ENCODE measurements at regions not wholly inside any gene's neighbourhood (a gene's known extent, or its start where the extent isn't known, plus 50 kb on each side); places are given as distances from the start of the nearest gene placed in this dataset.

DNA sequence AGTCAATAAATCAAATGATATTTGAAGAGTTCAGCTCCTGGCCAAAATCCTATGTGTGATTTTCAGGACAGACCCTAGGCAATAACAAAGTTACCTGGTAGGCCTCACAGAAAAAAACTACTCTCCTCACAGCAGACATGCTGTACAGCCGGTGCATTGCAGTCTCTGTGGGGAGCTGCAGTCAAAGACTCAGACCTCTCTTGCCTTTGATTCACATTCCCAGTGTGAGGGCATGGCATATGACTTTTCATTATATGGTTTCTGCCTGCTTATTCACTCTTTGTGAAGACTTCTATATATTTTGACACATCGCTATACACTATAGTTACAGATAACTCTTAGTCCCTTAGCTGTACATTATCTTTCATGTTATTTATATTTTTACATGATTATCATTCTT lies 2684.3 kb upstream of the PCDH20 start:
- no peaks in the 10 kb centered on the region for H3K36me3 ChIP-seq (ENCODE audit: control insufficient read depth in 2 of 2, extremely low read depth in 1 of 2, insufficient read depth in 2 of 2, low read length in 2 of 2)
- no peak for FAIRE-seq
- no peaks in the 10 kb centered on the region for H3K79me2 ChIP-seq (ENCODE audit: control insufficient read depth, insufficient read depth, low read length)
- no peak overlapping the region for H3K4me3 ChIP-seq (replicated peaks in 1 of 3; ENCODE audit: insufficient read depth in 1 of 3, low read depth in 1 of 3, low read length in 3 of 3)
- BruUV-seq (replicated peaks), result no TSS peak
- H3K9ac ChIP-seq (replicated peaks; ENCODE audit: extremely low read depth, insufficient read depth, low read length), result no peak overlapping the region
- no peaks in the 10 kb centered on the region for H3K9me1 ChIP-seq (replicated peaks; ENCODE audit: control insufficient read depth, extremely low read depth, insufficient read depth, low read length)
- ChIA-PET CTCF (no interaction called here), POLR2A (no interaction called here)
- no peaks in the 10 kb centered on the region for H3K9me3 ChIP-seq (replicated peaks; ENCODE audit: control insufficient read depth, insufficient read depth, low read length)
- TF ChIP-seq FOS (IDR thresholded peaks at IDR 0.05; ENCODE audit: borderline replicate concordance, insufficient read depth, low read length), result no peak
- no peak for TF ChIP-seq MYC (IDR thresholded peaks at IDR 0.05; ENCODE audit: low read depth, low read length)
- no peak for TF ChIP-seq CTCF (IDR thresholded peaks at IDR 0.05; ENCODE audit: extremely low read depth in 1 of 2, insufficient read depth in 1 of 2, low read depth in 1 of 2, low read length in 2 of 2)
- TF ChIP-seq JUN (IDR thresholded peaks at IDR 0.05; ENCODE audit: borderline replicate concordance, insufficient read depth, insufficient read length, low read depth), result no peak
- TF ChIP-seq, protein P1, sequence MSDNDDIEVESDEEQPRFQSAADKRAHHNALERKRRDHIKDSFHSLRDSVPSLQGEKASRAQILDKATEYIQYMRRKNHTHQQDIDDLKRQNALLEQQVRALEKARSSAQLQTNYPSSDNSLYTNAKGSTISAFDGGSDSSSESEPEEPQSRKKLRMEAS (IDR thresholded peaks at IDR 0.05; ENCODE audit: insufficient read depth, insufficient read length), result no peak
- no peak for TF ChIP-seq EZH2 (IDR thresholded peaks at IDR 0.05; ENCODE audit: borderline replicate concordance, low read depth, low read length, severe bottlenecking)
- TF ChIP-seq GATA2 (IDR thresholded peaks at IDR 0.05; ENCODE audit: insufficient read depth, insufficient read length, low read depth, low read length), result no peak
- TF ChIP-seq POLR2A (IDR thresholded peaks at IDR 0.05; ENCODE audit: low read depth, low read length), result no peak
- TF ChIP-seq POLR2AphosphoS5 (IDR thresholded peaks at IDR 0.05; ENCODE audit: insufficient read depth, low read depth, low read length), result no peak
- H2AFZ ChIP-seq (ENCODE audit: low read depth, low read length), result no peak overlapping the region
- dilution Hi-C loops (cut with MboI; ENCODE audit: extremely low pct_ligation_motif_present, low sequenced_read_pairs), result no loop called here
- no peaks in the 10 kb centered on the region for H4K20me1 ChIP-seq (replicated peaks; ENCODE audit: control insufficient read depth, extremely low read depth, insufficient read depth, low read length)
- H3K4me2 ChIP-seq (ENCODE audit: insufficient read depth, low read length), result no peak overlapping the region
- no peak overlapping the region for H3K27ac ChIP-seq (ENCODE audit: insufficient read depth, low read depth, low read length)
- intact Hi-C loops (cut with micrococcal nuclease), result no loop called here
- H3K27me3 ChIP-seq (ENCODE audit: control insufficient read depth in 2 of 2, insufficient read depth in 2 of 2, low read length in 2 of 2), result no peaks in the 10 kb centered on the region
- DNase-seq (ENCODE audit: low read depth, low spot score), result no peak
- H3K4me1 ChIP-seq (ENCODE audit: control insufficient read depth, extremely low read depth, insufficient read depth, low read length), result no peaks in the 10 kb centered on the region

All from endothelial cell of umbilical vein (primary cell).